Prostate gland (tissue), 2 donors: ENCODE measurements at regions not wholly inside any gene's neighbourhood (a gene's known extent, or its start where the extent isn't known, plus 50 kb on each side); places are given as distances from the start of the nearest gene placed in this dataset.

Experiments
- DNase-seq: peaks from one replicate; pipeline ENCODE4 v3.0.0-alpha.2; 2019; ENCODE audit warnings: low spot score
- H3K27ac ChIP-seq, 2 donors: fragments of 200-600 bp; sonication (generic); 2 replicates each; pipeline ENCODE4 v1.5.1; 2017 to 2019
- H3K27me3 ChIP-seq: fragments of 200-600 bp; sonication (generic); replicated peaks from 2 replicates; pipeline ENCODE4 v1.5.1; 2019; ENCODE audit not compliant: insufficient read depth
- H3K36me3 ChIP-seq, 2 donors: fragments of 200-600 bp; sonication (generic); 1 replicate in 1 of 2; 2 replicates in 1 of 2; pipeline versions ENCODE4 v1.5.1 to v1.8.1; 2017 to 2019
- H3K4me1 ChIP-seq: fragments of 200-600 bp; sonication (generic); replicated peaks from 2 replicates; pipeline ENCODE4 v1.5.1; 2019
- H3K4me3 ChIP-seq, 2 donors: fragments of 200-600 bp; sonication (generic); 2 replicates each; pipeline ENCODE4 v1.5.1; 2017 to 2019
- H3K9me3 ChIP-seq: fragments of 200-600 bp; sonication (generic); 2 replicates; pipeline ENCODE4 v1.5.1; 2017
- POLR2A ChIP-seq: fragments of 450-650 bp; IDR thresholded peaks from one replicate; pipeline ENCODE4 v1.6.1; 2016; ENCODE audit warnings: antibody characterized with exemption, mild to moderate bottlenecking
- POLR2AphosphoS5 ChIP-seq: sonication (generic); formaldehyde crosslinking; IDR thresholded peaks from one replicate; pipeline ENCODE4 v1.6.1; 2017; ENCODE audit warnings: antibody characterized with exemption
- WGBS: methylation state at CpG from one replicate; pipeline ENCODE4 v1.1.5; 2018; 5-methylcytosine and 5-hydroxymethylcytosine counted together
- intact Hi-C: fragments of 100-400 bp; cut with DNase I; formaldehyde crosslinking; loops from one replicate; pipeline ENCODE4 v1.14.2; 2022
- TF ChIP-seq, protein P1 (sequence below), 4 experiments: fragments of 200-600 bp in 2 of 4; fragments of 450-650 bp in 2 of 4; sonication (generic) in 2 of 4; IDR thresholded peaks; 1 replicate in 3 of 4; 2 replicates in 1 of 4; pipeline ENCODE4 v1.5.1; 2016 to 2019; ENCODE audit warnings: antibody characterized with exemption in 4 of 4, mild to moderate bottlenecking in 2 of 4, moderate library complexity in 2 of 4

DNA sequence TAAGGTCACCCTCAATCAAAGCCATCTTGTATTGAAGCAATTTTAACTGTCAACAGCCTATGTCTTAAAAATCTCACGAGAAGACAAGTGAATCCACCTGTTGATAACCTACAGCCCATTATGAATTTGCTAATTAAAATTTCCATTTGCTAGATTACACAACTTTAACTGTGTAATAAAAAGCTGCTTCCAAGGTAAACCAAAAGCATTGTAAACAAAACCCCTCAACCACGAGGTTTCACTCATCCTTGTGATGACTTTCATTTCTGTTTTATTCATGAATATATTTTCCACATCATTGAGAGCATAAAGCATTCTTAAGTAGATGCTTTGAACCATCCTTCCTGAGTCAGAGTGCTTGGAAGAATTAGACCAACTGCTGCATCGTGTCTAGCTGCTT lies 217.5 kb upstream of the GYPA start:
- no peaks in the 10 kb centered on the region for H3K4me1 ChIP-seq
- H3K4me3 ChIP-seq: no peak overlapping the region
- TF ChIP-seq, protein P1, sequence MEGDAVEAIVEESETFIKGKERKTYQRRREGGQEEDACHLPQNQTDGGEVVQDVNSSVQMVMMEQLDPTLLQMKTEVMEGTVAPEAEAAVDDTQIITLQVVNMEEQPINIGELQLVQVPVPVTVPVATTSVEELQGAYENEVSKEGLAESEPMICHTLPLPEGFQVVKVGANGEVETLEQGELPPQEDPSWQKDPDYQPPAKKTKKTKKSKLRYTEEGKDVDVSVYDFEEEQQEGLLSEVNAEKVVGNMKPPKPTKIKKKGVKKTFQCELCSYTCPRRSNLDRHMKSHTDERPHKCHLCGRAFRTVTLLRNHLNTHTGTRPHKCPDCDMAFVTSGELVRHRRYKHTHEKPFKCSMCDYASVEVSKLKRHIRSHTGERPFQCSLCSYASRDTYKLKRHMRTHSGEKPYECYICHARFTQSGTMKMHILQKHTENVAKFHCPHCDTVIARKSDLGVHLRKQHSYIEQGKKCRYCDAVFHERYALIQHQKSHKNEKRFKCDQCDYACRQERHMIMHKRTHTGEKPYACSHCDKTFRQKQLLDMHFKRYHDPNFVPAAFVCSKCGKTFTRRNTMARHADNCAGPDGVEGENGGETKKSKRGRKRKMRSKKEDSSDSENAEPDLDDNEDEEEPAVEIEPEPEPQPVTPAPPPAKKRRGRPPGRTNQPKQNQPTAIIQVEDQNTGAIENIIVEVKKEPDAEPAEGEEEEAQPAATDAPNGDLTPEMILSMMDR (IDR thresholded peaks at IDR 0.05): no peak
- TF ChIP-seq POLR2AphosphoS5: no peak
- no peak for TF ChIP-seq POLR2A
- DNase-seq: no peak
- no peaks in the 10 kb centered on the region for H3K36me3 ChIP-seq
- no peaks in the 10 kb centered on the region for H3K9me3 ChIP-seq
- 58% methylated on average over 3 of the region's 3 CpGs for WGBS
- H3K27ac ChIP-seq: no peak overlapping the region
- intact Hi-C loops: no loop called here
- no peaks in the 10 kb centered on the region for H3K27me3 ChIP-seq

DNA sequence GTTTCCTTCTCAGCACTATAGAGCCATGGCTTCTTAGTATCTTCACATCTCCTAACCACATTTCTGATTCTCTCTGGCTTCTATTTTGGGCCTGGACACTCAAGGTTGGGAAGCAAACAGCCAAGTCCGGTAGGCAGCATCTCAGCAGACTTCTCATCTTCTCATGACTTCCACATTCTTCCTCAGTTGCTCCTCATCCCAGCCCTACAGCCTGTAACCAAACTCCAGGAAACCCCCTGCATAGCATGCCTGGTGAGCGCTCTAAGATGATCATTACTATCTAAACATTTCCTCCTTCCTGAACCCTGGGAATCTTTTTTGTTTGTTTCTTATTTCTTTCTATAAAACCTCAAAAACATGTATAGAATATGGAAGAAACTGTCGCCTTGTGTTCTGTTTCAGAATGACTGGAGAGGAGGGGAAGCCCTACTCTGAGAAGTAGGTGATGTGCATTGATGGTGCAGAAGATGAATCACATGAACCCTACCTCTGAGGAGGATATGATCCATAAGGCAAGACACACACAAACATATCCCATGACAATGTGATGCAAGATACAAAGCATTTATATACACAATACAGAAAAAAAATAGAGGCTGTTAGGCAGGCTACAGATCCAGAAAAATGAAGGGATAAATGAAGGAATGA lies 219.8 kb upstream of the GYPA start:
- intact Hi-C loops: no loop called here
- Histone ChIP-seq H3K36me3 (no peaks in the 10 kb centered on the region), H3K4me3 (no peak overlapping the region), H3K4me1 (no peaks in the 10 kb centered on the region), H3K27me3 (no peaks in the 10 kb centered on the region), H3K9me3 (no peaks in the 10 kb centered on the region), H3K27ac (no peak overlapping the region)
- TF ChIP-seq POLR2A (no peak), POLR2AphosphoS5 (no peak)
- TF ChIP-seq, protein P1 (IDR thresholded peaks at IDR 0.05): no peak
- DNase-seq: no peak
- WGBS: 94% methylated on average over 3 of the region's 3 CpGs

DNA sequence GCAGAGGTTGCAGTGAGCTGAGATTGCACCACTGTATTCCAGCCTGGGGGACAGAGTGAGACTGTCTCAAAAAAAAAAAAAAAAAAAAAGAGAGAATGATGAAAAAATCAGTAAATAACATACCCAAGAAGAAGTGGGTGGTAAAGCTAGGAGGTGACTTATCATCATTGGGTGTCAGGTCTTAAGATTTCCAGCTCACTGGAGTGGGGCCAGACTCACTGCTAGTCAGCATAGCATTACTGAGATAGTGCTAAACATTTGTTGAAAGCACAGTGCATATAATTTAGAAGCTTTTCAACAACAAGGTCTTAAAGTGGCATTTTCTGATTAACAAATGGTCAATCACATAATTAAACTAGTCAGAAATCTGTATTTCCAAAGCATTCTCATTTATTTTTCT lies 221.8 kb upstream of the GYPA start:
- TF ChIP-seq, protein P1 (IDR thresholded peaks at IDR 0.05): no peak
- TF ChIP-seq POLR2AphosphoS5 (no peak), POLR2A (no peak)
- Histone ChIP-seq H3K36me3 (no peaks in the 10 kb centered on the region), H3K27ac (no peak overlapping the region), H3K27me3 (no peaks in the 10 kb centered on the region), H3K4me1 (no peaks in the 10 kb centered on the region), H3K4me3 (no peak overlapping the region), H3K9me3 (no peaks in the 10 kb centered on the region)
- DNase-seq: no peak
- intact Hi-C loops: no loop called here

DNA sequence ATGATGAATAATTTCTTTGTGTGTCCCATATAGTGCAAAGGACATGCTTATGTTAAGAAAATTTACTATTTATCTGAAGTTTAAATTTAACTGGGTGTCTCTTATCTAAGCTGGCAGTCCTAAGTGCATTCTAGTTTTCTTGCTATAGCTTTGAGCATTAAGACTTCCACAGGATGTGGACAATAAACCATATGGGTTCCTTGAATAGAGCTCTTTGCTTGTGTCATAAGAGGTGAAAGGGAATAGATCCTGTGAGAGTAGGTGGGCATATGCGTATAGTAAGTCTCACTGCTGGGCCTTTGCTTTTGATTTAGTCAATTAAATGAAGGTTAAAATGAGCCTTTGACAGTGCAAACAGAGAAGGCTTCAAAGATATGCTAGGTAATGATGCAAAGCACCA lies 223.4 kb upstream of the GYPA start:
- H3K4me3 ChIP-seq: no peak overlapping the region
- no peaks in the 10 kb centered on the region for H3K27me3 ChIP-seq
- H3K4me1 ChIP-seq: no peaks in the 10 kb centered on the region
- intact Hi-C loops: no loop called here
- H3K9me3 ChIP-seq: no peaks in the 10 kb centered on the region
- TF ChIP-seq, protein P1 (IDR thresholded peaks at IDR 0.05): no peak
- TF ChIP-seq POLR2AphosphoS5 (no peak), POLR2A (no peak)
- no peak for DNase-seq
- no peak overlapping the region for H3K27ac ChIP-seq
- no peaks in the 10 kb centered on the region for H3K36me3 ChIP-seq
- 84% methylated on average over 1 of the region's 1 CpG for WGBS

DNA sequence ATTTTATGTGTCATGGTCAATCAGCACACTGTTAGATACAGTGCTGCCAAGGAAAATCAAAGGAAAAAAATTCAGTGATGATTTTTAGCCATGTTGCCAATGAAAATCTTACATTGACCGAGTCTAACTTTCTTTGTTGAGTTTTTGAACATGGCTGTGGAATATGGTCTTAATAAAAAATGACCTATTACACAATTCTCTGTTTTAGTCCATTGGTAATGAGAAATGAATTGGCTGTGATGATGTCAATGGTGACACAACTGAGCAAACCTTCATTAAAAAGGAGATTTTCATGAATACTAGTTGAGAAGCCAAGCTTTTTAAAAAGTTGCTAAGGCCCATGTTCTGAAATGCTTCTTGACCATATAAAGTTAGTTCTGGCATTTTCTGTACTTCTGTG lies 225.9 kb upstream of the GYPA start:
- no peak for TF ChIP-seq POLR2AphosphoS5
- TF ChIP-seq, protein P1 (IDR thresholded peaks at IDR 0.05): no peak
- TF ChIP-seq POLR2A: no peak
- DNase-seq: no peak
- Histone ChIP-seq H3K9me3 (no peaks in the 10 kb centered on the region), H3K4me1 (no peaks in the 10 kb centered on the region), H3K4me3 (no peak overlapping the region), H3K36me3 (no peaks in the 10 kb centered on the region), H3K27me3 (no peaks in the 10 kb centered on the region), H3K27ac (no peak overlapping the region)
- intact Hi-C loops: no loop called here
- 98% methylated on average over 1 of the region's 1 CpG for WGBS
